NOMO-1 treated with dmso at 0.1 percent for 144 hours (cell line): ENCODE measurements at regions not wholly inside any gene's neighbourhood (a gene's known extent, or its start where the extent isn't known, plus 50 kb on each side); places are given as distances from the start of the nearest gene placed in this dataset.

ENCODE experiments used
- DNase-seq: peaks from one replicate; lab custom pipeline; 2025; ENCODE audit not compliant: unreplicated experiment; lab: John Stamatoyannopoulos, UW

- DNase-seq, result no peak
These were observed 77.2 kb upstream of the CALCR start for GRCh38 chr7:93651603-93652159.

- no peak for DNase-seq
These were observed 72.0 kb upstream of the CALCR start for GRCh38 chr7:93646538-93646937.

- no peak for DNase-seq
These were observed 61.8 kb upstream of the CALCR start for GRCh38 chr7:93636276-93636675.

DNA sequence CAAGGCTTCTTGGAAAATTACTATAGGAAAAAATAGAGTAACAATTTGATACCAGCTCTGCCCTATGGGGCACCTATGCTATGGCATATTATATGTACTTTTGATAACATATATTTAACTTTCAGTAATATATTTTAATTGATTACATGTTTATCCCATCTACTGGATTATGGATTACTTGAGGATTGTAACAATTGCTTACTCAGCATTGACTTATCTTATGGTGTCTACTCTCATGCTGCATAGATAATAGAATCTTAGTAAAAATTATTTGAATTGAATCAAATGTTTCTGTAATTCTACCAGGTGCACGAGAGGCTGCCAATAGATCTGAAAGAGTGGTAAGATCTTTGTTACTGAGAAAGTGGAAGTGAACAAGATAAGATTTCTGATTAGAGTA is 57.8 kb upstream of the CALCR start:
- DNase-seq, result no peak

GRCh38 chr7:93629291-93629801 is 54.8 kb upstream of the CALCR start:
- no peak for DNase-seq

GRCh38 chr7:93626869-93627268 is 52.3 kb upstream of the CALCR start:
- DNase-seq, result no peak
